Activated CD4-positive, CD25-positive, alpha-beta regulatory T cell treated with anti-CD3 and anti-CD28 coated beads, Interleukin-2, amount 50 U/mL, for 24 hours (primary cell): ENCODE measurements at regions not wholly inside any gene's neighbourhood (a gene's known extent, or its start where the extent isn't known, plus 50 kb on each side); places are given as distances from the start of the nearest gene placed in this dataset.
"Not testable (repeated sequence)": the region's sequence is repeated elsewhere in the genome, so short reads cannot be mapped to it uniquely, and the experiment has no call there.

Source experiments
- ATAC-seq, 2 donors: fragments of 150-1000 bp; cut with Tn5 transposase; one replicate each; pipeline ENCODE4 v1.10.0; 2021; ENCODE audit warnings: mild to moderate bottlenecking in 1 of 2, moderate library complexity in 1 of 2

DNA sequence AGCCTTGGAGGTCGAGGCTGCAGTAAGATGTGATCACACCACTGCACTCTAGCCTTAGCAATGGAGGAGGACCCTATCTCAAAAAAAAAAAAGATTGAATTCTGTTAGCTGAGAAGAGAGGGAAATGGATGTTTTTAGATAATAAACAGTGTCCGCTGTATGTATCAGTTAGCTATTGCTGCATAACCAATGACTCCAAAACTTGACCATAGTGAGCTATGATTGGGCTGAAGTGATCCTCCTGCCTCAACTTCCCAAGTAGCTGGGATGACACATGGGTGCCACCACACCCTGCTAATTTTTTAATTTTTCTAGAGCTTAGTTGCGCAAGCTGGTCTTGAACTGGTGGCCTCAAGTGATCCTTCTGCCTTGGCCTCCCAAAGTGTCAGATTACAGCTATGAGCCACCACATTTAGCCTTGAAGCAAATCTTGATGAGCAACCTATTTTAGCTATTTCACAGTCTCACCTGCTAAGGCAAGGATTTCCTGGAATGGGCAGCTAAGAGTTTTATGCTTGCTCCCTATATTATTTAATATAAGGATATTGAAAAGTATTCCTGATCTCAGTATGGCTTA, 68.3 kb upstream of the ATF7IP2 start:
- ATAC-seq: no peak

GRCh38 chr16:10318798-10319500, 66.9 kb upstream of the ATF7IP2 start:
- no peak for ATAC-seq

GRCh38 chr16:10321407-10322387, 64.2 kb upstream of the ATF7IP2 start:
- ATAC-seq: no peak

GRCh38 chr16:10322723-10323527, 62.9 kb upstream of the ATF7IP2 start:
- no peak for ATAC-seq

GRCh38 chr16:10323528-10323869, 62.4 kb upstream of the ATF7IP2 start:
- ATAC-seq: no peak

DNA sequence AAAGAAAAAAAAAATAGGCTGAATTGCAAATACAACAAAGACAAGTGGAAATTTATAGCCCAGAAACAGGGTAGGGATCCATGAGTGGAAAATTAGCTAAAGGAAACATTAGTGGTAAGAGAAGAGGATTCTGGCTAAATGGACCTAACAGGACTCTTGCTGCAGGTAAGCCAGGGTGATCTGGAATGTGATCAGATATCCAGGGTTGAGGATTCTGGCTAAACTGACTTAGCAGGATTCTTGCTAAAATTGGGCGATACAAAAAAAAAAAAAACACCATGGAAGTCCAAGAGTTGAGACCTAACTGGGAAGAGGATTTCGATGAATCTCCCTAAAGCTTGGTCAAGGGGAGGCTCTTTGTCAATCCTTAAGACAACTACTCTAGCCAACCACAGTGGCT, 61.7 kb upstream of the ATF7IP2 start:
- no peak for ATAC-seq

- no peak for ATAC-seq
These were observed 59.9 kb upstream of the ATF7IP2 start for GRCh38 chr16:10325783-10326543.

DNA sequence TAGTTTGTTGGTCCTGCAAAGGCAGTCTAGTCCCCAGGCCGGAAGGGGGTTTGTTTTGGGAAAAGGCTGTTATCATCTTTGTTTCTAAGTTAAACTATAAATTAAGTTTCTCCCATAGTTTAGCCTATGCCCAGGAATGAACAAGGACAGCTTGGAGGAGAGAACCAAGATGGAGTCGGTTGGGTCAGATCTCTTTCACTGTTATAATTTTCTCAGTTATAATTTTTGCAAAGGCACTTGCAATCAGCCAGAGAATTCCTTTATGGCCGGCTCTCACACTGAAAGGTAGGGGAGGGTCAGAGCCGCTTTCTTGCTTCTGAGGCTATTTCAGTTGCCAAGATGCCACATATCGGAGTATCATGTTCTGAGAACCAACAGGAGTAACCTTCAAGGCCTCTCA, 59.2 kb upstream of the ATF7IP2 start:
- ATAC-seq: no peak

GRCh38 chr16:10328291-10328690, 57.6 kb upstream of the ATF7IP2 start:
- ATAC-seq: not testable (repeated sequence)

- ATAC-seq: no peak
These were observed 53.6 kb upstream of the ATF7IP2 start for GRCh38 chr16:10332241-10332640.

DNA sequence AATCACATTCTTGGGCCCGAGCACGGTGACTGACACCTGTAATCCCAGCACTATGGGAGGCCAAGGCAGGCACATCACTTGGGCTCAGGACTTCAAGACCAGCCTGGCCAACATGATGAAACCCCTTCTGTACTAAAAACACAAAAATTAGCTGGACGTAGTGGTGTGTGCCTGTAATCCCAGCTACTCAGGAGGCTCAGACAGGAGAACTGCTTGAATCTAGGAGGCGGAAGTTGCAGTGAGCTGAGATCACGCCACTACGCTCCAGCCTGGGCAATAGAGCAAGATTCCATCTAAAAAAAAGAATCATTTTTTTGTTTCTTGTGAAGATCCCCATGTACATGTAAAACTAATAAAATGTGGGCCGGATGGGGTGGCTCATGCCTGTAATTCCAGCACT, 53.1 kb upstream of the ATF7IP2 start:
- no peak for ATAC-seq

GRCh38 chr16:10333321-10334032, 52.4 kb upstream of the ATF7IP2 start:
- no peak for ATAC-seq

GRCh38 chr16:10335681-10336080, 50.2 kb upstream of the ATF7IP2 start:
- no peak for ATAC-seq
